HPDE6-E6E7 (cell line): ENCODE measurements at regions not wholly inside any gene's neighbourhood (a gene's known extent, or its start where the extent isn't known, plus 50 kb on each side); places are given as distances from the start of the nearest gene placed in this dataset.

Experiments used
- DNase-seq: peaks from one replicate; pipeline ENCODE4 v3.0.0; 2011; ENCODE audit warnings: missing footprints; ENCODE audit errors: extremely low spot score

DNA sequence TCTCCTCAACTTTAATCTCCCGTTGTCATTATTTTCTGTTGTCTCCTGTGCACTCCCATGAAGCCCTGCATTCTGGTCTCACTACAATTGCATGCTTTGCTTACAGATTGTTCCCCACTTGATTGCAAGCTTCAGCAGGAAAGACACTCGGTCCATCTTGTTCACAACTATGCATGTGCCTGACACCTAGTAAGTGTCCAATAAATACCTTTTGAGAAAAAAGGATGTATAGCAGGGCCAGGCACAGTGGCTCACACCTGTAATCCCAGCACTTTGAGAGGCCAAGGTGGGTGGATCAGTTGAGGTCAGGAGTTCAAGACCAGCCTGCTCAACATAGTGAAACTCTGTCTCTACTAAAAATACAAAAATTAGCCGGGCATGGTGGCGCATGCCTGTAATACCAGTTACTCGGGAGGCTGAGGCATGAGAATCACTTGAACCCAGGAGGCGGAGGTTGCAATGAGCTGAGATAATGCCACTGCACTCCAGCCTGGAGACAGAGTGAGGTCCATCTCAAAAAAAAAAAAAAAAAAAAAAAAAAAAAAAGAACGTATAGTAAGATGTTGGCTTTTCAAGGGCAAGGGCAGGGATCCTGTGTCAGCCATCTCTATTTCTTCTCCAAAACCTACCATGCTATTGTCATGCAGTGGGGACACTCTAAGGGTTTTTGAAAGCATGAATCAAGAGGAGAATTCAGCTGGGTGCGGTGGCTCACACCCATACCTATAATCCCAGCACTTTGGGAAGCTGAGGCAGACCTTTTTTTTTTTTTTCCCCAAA, 338.3 kb downstream of the MYCN start:
- no peak for DNase-seq

DNA sequence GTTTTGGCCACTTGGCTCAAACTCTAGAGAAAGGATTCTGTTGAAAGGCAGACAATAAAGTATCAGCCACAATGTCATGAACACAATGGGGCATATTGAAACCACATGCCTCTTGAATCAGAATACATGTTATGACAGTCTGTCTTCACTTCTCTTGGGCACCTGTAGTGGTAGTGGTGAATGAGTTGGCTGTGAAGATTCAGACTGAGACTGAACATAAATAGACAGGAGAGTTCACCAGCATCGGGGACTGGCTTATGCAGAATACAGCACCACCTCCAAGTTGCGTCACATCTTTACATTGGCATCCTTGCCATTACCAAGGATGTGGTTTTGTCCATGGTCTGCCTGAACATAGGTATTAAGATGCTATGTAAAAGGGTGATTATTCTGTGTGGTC, 336.8 kb downstream of the MYCN start:
- DNase-seq = no peak

DNA sequence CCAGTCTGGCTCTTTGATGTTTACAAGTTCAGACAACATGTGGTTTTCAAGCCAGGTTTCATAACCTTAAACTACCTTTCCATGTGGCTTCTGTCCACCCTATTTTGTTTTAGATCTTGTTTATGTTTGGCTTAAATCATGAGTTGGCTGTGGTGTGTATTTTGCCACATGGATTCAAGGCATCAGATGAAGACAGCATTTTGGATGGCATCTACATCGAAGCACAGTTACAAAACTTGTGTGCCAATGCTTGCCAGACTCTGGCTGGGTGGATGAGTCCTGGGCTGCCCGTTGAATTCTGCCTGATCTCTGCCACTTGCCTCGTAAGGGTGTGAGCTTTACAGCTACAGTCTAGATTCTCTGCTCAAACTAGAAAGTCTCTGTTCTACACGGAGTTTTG, 335.3 kb downstream of the MYCN start:
- no peak for DNase-seq

DNA sequence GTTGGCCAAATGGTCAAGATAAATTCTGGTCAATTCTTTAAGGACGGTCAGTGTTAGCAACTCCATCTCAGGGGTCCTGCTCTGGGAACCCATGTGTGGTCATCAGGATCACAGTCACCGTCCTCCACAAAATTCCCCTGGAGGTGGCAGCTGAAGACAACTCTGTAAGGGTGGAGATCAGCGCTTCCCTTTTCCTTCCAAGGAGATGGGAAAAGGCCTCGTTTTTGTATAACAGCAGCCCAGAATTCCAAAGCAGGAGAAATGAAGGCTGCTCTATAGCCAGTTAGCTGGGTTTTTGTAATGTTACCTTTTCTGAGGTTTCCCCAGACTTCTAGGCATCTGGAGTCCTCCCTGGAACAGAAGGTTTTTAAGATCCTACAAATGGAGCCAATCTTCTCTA, 334.8 kb downstream of the MYCN start:
- DNase-seq = no peak

DNA sequence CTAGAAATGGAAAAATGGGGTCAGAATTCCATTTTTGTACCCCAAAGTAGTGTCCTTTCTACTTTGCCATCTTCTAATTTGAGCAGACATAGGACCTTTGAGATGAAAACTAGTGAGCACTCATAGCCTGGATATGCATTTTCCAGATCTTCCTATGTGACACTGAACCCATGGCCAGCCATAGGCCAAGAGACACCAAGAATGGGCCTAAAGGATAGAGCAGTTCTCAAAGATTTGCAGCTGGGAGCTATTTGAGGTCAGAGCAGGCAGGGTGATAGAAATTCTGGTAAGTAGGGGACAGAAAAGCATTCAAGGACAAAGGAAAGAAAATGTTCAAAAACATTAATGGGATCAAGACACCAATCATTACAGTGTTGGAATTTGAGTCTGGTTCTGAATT, 332.8 kb downstream of the MYCN start:
- no peak for DNase-seq

DNA sequence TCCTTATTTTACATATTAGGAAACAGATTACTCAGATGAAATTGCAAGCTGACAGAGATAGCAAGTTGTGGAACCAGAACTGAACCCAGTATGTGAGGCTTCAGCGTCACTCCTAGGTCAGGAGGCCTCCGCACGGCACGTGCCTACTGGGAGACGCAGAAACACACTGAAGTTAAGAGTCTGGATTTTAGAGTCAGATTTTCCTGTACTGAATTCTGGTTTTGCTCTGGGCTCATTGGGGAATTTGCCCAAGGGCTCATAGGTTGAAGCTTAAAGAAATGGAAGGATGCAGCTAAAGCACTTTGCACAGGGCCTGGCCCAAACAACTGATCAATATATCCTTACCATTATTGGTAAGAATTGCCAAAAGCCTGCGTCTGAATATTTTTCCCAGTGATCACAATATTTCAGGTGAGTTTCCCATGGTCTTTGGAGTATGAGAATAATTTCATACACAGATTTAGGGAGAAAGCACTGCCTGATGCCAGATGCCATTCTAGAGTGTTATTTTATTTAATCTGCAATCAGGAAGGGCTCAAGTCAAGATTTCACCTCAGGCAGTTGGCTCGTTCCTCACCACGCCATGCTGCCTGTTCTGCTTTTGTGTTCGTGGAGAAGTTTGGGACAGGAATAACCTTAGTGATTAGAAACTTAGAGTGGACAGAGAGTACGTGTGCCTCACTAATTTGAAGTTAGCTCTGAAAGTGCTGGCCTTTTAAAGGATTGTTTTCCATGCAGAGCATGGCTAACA, 331.9 kb downstream of the MYCN start:
- no peak for DNase-seq

DNA sequence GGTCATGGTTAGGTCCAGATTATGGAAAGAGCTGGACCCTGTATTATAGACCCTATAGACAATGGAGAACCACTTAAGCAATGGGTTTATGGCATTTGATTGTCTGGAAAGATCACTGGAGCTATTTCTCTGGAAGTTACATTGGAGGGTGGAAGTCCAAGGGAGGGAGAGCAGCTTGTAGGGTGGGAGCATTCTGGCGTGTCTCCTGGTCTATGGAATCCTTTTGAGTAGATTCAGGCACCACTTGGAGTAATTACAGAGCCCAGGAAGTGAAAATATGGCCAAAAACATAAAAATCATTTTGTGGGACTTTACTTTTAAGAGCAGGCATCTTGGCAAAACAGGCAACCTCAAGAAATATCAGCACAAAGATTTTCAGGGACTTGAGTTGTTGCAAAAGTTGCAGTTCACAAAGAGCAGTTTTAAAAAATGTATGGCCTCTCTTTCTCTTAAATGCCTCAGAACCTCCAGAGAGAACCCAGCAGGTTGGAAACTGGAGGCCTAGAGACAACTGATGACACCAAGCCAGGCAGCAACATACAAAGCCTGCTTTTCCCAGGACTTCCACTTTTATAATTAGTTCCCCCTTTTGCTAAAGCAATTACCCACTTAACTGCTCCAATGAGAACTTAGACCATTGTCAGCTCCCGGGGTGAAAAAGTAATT, 331.0 kb downstream of the MYCN start:
- DNase-seq = no peak

DNA sequence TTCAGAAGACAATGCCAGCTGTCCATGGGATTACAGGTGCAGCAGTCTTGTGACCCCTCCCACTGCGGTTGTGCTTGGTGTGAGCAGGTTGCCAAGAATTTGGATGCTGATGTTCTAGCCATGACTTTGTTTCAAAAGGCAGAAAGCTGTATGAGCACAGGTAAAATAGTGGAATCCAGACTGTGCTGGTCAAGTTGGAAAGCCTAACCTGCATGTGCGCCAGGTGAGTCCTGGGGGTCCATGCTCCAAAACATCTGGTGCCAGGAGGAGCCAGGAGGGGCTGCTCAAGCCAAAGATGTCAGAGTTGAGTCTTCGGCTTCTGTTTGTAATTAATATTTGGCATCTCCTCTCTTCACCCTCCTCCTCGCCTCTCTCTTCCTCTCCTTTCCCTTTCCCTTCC, 330.1 kb downstream of the MYCN start:
- DNase-seq = no peak

DNA sequence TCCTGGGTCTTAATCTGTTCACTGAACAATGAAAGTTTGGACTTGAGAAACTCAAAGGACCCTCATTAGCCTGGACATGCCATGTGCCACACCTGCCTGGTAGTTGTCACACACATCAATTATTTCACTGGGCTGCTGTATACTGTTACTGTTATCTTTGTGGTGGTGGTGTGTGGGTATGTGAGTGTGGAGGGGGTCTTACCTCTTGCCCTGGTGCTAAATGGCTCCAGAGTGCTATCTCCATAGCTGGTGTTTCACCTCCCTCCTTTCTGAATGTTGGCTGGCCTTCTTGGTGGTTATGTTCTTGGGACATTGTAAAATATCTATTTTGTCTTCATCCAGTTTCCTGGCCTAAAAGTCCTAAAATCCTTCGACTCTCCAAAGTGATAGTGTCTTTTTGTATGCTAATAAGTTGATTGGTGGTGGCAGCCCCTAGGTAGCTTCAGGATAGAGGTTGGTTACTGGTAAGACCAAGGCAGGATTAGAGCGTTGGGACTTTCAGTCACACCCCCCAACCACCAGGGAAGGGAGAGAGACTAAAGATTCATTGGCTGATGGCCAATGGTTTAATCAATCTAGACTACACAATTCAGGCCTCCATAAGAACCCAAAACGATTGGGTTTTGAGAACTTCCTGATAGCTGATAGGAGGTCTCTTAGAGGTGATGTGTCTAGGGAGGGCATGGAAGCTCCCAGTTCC, 328.1 kb downstream of the MYCN start:
- DNase-seq = no peak

DNA sequence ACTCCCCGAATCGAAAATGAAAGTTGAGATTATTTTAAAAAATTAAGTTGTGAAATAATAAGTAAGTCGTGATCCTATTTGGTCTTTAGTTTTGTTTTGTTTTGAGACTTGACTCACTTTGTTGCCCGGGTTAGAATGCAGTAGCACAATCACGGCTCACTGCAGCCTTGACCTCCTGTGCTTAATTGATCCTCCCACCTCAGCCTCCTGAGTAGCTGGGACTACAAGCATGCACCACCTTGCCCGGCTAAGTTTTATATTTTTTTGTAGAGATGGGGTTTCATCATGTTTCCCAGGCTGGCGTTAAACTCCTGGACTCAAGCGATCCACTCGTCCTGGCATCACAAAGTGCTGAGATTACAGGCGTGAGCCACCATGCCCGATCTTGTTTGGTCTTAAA, 326.2 kb downstream of the MYCN start:
- no peak for DNase-seq

DNA sequence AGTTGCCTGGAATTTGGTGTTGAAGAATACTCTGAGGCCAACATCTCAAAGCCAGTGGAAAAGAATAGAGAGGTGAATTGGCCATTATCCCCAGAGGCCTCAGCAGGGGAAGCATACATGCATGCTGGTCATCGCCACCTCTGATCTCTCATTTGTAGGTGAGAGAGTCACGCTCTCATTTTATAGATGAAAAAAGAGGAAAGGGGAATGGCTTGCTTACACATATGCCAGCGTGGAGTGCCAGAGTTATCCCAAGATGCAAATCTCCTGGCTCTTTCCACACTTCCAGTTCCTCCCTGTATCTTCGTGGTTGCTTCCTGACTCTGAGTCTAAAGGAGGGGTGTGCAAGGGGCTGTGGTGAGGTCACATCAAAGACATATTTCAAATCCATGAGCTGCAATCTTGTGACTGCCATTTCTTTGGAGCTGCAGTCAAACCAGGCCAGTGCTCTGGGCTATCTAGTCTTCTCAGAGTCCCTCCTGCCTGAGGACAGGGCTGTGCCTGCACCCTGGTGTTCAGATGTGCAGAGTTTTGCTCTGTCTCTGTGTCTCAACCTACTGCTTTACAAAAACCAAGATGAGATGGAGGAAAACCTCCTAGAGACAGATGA, 324.7 kb downstream of the MYCN start:
- DNase-seq = no peak

DNA sequence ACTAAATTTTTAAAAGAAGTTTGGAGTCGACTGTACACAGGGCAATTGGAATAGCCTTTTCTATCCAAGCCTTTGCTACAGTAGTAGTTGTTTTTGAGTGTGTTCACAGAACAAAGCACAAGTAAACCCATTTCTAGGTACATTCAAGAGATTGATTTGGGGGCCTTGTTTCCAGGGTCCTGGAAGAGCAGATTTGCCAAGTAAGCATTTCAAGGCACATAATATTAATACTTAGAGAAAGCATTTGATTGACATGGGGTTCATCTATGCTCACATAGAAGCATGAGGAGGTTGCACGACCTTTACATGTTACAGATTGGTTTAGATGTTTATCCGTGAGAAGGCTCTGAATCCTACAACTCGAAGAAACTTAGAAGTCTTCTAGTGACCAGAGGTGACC, 324.1 kb downstream of the MYCN start:
- no peak for DNase-seq

DNA sequence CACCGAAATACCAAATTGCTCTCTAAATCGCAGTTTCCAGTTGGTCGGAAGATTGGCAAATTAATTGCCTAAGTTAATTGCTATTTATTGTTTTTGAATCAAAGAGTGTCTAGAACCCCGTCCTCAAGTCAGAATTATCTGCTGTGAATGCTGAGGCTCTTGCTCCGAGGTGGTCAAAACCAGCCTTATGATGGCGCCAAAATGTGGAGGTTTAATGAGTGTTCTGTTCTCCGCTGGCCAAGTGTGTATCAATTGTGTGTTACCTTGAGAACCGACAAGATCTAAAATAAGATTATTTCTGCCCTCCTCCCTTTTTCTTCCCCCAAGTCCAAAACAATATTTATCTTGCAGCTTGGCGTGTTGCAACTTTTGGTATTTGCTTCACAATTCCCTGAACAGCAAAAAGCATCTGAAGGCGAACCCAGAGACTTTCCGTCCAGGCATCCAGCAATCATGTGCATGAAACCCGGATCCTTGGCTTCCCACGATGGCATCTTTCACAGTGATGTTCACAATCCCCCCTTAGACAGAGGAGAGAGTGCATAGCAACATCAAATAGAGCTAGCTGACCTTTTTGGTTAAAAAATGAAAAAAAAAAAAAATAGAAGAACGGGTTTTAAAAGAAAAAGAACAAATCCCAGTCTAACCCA, 323.0 kb downstream of the MYCN start:
- DNase-seq = no peak

DNA sequence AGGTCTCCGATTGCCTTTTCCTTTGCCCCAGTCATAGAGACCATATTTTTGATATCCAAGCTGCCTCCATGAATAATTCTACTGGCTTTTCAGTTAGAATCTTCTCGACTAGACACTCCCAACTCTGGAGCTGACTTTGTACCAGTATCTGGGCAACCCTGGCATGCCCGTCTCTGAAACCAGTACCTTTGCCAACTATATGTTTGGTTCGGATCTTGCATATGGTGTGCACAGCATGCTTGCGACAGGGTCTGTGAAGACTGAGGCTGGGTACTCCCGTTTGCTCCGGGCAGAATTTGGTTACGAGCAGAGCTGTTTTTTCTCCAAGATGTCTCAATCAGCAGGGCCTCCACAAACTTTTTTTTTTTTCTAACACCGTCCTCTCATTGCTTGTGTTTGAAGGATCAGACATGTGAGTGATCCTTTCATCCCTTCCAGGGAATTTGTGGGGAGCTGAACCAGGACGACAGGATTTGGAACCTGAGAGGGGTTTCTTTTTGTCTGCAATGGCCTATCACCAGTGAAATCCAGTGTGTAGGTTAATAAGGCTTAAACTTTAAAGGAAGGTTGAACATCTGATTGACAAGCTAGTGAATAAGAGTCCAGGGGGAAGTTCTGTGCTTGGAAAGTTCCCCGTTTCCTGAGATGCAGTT, 322.3 kb downstream of the MYCN start:
- no peak for DNase-seq

DNA sequence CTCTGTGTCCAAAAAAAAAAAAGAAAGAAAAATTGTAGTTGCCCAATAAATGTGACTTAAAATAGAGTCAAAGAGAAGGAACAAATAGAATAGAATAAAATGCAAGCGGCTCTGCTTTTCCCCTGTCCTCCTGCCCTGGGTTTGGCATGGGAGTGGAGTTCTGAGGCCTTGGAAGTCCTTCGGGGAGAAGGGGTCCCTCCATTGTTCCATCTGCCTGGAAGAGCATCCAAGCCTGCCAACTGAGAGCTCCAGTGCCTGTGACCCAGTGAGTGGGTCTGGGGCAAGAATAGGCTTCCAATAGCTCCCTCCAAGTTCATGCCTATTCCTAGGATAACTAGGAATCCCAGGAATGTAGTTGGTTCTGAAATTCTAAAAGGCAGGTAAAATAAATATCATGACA, 321.4 kb downstream of the MYCN start:
- DNase-seq = no peak

DNA sequence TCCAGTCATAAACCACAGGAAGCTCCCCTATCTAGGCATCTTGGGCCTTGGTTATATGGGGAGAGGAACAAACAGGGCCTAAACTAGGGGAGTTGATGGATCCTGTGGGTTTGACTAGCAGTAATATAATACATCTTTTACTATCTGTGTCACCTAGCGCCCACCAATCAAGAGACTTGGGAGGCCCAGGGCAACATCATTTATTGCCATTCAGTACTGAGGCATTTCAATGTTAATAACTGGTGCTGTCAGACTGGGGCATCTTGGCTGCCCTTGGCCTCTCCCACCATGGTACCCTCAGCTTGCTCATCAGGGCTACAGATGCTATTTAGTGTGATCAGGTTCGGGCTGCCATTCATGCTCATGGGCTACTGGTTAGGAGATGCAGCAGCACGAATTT, 320.7 kb downstream of the MYCN start:
- DNase-seq = no peak

DNA sequence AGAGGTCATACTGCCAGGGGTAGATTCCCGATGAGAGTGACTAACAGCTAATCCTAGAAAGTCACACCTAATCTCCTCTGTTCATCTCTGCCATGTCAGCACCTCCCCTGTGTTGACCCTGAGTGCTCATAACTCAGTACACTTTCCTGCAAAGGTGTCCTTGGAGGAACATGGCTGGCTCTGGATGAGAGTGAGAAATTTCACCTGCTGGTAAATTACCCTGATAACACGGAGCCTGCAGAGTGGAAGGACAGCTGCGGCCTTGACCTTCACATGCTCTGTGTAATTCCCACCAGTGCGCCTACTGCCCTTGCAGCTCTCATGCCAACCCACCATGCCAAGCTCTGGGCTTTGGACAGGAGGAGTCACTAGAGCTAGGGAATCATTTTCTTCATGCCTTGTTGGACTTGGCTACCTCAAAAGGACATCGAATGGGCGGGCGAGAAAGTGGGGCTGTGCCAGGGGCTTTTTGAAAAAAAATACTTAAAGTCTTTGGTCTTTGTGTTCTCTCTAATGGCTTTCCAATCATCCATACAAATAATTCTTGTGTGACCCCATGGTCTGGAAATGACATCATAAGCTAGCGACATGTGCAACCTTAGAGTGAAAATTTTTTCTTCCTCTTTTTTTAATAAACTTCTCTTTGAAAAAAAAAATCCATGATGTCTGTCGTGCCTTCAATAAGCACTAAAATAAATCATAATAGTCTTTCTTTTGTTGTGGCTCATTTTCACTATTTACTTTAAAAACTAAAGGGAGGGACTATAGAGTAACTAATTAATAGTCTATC, 319.9 kb downstream of the MYCN start:
- no peak for DNase-seq

DNA sequence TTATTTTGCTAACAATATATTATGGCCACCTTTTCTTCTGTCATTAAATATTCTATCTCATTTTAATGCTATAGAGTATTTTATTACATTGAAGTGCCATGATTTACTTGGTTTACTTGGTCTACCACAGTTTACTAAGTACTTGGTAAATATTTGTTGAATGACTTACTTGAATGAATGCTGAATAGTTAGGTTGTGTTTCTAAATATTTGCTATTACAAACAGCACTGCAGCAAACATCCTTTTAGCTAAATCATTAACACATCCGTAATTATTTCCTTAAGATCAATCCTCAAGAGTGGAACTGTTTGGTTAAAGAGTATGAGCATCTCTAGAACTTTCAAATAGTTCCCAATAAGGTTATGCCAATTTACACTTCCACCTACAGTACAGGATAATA, 318.7 kb downstream of the MYCN start:
- no peak for DNase-seq

DNA sequence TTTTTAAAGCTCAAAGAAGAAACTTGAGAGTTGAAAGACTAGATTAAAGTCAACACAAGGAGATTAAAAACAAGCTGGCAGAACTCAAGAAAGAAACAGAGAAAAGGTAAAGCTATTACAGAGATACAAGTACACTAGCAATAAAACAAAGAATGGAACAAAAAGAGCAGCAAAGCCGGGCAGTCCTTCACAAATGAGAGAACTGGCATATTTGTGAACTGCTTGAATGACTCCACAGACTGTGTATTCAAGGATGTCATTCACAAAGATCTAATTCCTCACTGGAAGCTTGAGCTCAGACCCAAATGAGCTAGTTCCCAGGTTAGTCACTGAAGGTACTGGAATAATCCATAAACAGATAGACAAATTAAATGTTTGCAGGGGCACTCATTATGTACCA, 318.0 kb downstream of the MYCN start:
- no peak for DNase-seq
